22Rv1 (cell line): ENCODE measurements at regions not wholly inside any gene's neighbourhood (a gene's known extent, or its start where the extent isn't known, plus 50 kb on each side); places are given as distances from the start of the nearest gene placed in this dataset.

ENCODE experiments used
- H3K27ac ChIP-seq: fragments of 450-650 bp; 2 replicates; pipeline ENCODE4 v1.5.1; 2017
- ZFX ChIP-seq: fragments of 450-650 bp; IDR thresholded peaks from 2 replicates; pipeline ENCODE4 v1.6.1; 2017; ENCODE audit warnings: antibody characterized with exemption, borderline replicate concordance
- TF ChIP-seq, protein P1 (sequence below): fragments of 450-650 bp; IDR thresholded peaks from 2 replicates; pipeline ENCODE4 v1.5.1; 2017; ENCODE audit warnings: mild to moderate bottlenecking

DNA sequence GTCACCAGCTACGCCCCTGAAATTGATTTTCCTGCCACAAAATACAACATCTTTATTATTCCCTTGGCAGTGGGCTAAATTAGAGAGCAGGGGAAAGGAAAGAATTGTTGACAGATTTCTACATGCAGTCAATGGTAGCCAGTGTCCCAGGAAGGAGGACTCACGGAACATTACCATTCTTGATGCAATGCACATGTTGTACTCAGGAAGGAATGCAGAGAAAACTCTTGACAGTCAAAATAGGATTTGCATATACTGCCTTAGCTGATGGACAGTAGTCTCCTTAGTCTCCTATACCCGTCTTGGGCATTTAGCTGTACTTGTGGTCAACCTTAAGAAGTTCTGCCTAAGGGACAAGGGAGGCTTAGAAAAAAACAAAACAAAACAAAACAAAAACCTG, 158.0 kb upstream of the GYPA start:
- H3K27ac ChIP-seq = no peak overlapping the region
- TF ChIP-seq, protein P1, sequence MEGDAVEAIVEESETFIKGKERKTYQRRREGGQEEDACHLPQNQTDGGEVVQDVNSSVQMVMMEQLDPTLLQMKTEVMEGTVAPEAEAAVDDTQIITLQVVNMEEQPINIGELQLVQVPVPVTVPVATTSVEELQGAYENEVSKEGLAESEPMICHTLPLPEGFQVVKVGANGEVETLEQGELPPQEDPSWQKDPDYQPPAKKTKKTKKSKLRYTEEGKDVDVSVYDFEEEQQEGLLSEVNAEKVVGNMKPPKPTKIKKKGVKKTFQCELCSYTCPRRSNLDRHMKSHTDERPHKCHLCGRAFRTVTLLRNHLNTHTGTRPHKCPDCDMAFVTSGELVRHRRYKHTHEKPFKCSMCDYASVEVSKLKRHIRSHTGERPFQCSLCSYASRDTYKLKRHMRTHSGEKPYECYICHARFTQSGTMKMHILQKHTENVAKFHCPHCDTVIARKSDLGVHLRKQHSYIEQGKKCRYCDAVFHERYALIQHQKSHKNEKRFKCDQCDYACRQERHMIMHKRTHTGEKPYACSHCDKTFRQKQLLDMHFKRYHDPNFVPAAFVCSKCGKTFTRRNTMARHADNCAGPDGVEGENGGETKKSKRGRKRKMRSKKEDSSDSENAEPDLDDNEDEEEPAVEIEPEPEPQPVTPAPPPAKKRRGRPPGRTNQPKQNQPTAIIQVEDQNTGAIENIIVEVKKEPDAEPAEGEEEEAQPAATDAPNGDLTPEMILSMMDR = no peak
- no peak for TF ChIP-seq ZFX

DNA sequence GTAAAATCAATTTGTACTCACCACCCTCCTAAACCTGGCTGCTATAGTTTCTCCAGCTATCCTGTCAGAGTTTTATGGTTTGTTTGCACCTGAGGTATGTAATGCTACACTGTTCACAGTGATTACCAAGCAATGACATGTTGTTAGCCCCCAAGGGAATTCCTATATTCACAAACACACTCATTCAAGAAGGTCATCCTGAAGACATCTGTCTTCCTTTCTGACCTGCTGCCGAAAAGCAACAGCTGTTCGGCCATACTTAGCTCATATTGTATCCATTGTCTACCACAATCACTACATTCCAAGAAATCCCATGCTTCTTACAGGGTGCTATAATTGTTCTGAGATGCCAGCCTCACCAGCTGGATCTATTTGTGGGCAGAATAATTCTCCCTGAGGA, 160.1 kb upstream of the GYPA start:
- TF ChIP-seq ZFX = no peak
- TF ChIP-seq, protein P1 = no peak
- no peak overlapping the region for H3K27ac ChIP-seq

DNA sequence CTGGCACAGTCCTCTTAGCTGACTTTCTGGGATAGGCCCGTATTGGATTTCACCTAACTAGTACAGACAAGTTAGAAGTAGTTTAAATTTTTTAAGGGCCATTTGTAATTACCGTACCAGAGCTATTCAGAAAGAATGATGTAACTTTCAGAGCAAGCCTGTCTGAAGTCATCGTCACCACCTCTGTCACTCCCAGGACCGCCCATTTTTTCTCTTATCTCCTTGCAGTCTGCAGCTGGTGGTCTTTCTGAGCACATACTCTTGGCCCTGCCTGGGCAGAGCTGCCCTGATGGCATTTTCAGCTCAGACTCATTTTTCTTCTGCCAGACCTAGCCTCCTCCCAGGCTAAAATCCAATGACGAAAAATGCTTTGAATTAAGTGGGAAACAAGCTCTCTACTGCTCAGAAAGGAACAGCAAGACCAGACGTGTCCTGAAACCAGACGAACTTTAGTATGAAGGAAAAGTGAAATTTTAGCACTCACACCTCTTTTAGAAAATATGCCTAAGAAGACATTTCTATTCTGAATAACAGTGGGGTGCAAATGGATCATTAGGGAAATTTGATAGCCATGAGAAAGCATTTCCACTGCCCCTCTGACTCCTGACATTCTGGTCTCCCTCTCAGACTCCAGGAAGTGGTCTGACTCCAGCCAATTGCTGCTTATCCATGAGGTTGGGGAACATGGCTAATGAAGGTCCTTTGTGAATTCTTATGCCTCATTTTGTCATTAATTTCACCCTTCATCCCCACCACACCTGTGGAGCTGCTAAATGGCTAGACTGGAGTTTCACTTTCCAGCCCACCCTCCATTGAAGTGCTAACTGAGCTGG, 162.4 kb upstream of the GYPA start:
- TF ChIP-seq ZFX = no peak
- TF ChIP-seq, protein P1 = no peak
- no peak overlapping the region for H3K27ac ChIP-seq

DNA sequence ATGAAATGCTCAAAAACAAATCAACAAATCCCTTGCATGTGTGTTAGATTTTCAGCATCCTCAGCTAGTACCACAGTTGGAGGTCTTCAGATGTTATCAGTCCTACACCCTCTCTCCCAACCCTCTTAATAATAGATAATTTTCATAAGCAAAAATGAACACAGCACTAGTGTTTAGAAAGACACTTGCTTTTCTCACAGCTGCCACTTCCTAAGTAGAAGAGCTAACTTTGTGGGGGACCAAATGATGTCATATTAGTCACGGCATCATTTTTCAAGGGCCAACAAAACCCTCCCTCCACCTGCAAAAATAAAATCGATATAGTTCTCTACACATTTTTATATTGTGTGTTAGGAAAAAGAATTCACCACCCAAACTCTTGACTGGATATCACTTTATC, 163.5 kb upstream of the GYPA start:
- TF ChIP-seq, protein P1 = no peak
- TF ChIP-seq ZFX = no peak
- H3K27ac ChIP-seq = no peak overlapping the region

DNA sequence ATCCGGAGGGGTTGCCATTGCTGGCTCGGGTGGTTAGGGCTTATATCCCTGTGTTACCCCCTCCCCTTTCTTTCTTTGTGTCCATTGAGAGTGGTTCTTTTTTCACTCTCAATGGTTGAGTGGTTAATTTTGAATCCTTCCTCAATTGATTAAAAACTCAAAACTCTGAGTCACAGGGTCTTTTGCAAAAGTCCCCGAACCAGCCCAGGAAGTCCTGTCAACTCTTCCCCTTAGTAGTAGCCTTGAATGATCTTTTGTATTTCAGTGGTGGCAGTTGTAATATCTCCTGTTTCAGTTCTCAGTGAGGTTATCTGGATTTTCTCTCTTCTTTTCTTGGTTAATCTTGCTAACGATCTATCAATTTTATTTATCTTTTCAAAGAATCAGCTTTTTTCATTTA, 170.0 kb upstream of the GYPA start:
- TF ChIP-seq, protein P1 = no peak
- TF ChIP-seq ZFX = no peak
- H3K27ac ChIP-seq = no peak overlapping the region

DNA sequence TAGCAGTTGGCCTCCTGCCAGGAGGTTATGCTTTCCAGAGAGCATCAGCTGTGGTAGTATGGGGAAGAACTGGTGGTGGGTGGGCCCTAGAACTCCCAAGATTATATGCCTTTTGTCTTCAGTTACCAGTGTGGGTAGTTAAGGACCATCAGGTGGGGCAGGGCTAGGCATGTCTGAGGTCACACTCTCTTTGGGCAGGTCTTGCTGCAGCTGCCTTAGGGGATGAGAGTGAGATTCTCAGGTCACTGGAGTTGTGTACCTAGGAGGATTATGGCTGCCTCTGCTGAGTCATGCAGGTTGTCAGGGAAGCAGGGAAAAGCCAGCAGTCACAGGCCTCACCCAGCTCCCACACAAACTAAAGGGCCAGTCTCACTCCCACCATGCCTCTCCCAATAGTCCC, 172.9 kb upstream of the GYPA start:
- H3K27ac ChIP-seq = no peak overlapping the region
- TF ChIP-seq, protein P1 = no peak
- TF ChIP-seq ZFX = no peak

DNA sequence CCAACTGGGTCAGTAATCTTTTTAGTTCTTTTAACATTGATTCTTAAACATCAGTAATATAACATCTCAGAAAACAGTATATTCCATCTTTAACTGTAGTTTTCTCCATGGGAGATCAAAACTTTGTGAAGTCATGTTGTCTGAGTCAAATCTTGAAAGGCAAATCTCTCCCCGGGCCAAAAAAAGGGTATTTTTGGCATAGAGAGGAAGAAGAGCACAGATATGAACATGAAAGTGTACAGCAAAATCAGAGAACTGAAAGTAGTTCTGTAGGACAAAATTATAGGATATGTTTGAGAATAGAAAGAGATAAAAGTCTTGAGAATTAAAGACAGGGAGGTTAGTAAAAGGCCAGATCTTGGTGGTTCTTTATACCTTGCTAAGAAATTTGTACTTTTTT, 176.4 kb upstream of the GYPA start:
- TF ChIP-seq, protein P1 = no peak
- TF ChIP-seq ZFX = no peak
- H3K27ac ChIP-seq = no peak overlapping the region
